AG04449 (cell line): ENCODE measurements at regions not wholly inside any gene's neighbourhood (a gene's known extent, or its start where the extent isn't known, plus 50 kb on each side); places are given as distances from the start of the nearest gene placed in this dataset.

ENCODE experiments used
- CTCF ChIA-PET: fragments of 350-600 bp; formaldehyde crosslinking; extraction: SDS; loops from one replicate; lab custom pipeline; 2021; ENCODE audit warnings: antibody characterized with exemption; lab: Yijun Ruan, JAX
- POLR2A ChIA-PET: fragments of 400-600, 350-600 bp; formaldehyde crosslinking; extraction: SDS; loops from one replicate; lab custom pipeline; 2020; ENCODE audit warnings: antibody characterized with exemption, inconsistent platforms; lab: Yijun Ruan, JAX
- DNase-seq: peaks from one replicate; pipeline ENCODE4 v3.0.0-alpha.2; 2010; ENCODE audit warnings: low read depth, low spot score
- H3K4me3 ChIP-seq: 2 replicates; pipeline ENCODE4 v1.5.1; 2011; ENCODE audit warnings: low read depth, mild to moderate bottlenecking, control low read depth, low read length
- CTCF ChIP-seq: IDR thresholded peaks from one replicate; pipeline ENCODE4 v1.5.1; 2011; ENCODE audit warnings: mild to moderate bottlenecking, moderate library complexity, low read length, control low read depth, inconsistent platforms; ENCODE audit not compliant: insufficient read depth; ENCODE audit errors: missing control alignments

- DNase-seq = no peak
- POLR2A ChIA-PET = no interaction called here
- TF ChIP-seq CTCF = no peak
- H3K4me3 ChIP-seq = no peak overlapping the region
- CTCF ChIA-PET = interaction anchor here (1.1 to 7.3 kb wide), 7 partner anchors 12 to 280 kb away, joined by 3 to 70 read pairs (median 7); no protein-coding TSS in a partner anchor
These were observed 130.6 kb downstream of the MRPS6 start for GRCh38 chr21:34203851-34204420.

GRCh38 chr21:34204481-34205439, 131.4 kb downstream of the MRPS6 start:
- no peak for DNase-seq
- no peak overlapping the region for H3K4me3 ChIP-seq
- CTCF ChIA-PET = interaction anchor here (1.6 to 7.3 kb wide), 4 partner anchors 11 to 281 kb away, joined by 3 to 70 read pairs (median 10); no protein-coding TSS in a partner anchor
- no peak for TF ChIP-seq CTCF
- POLR2A ChIA-PET = no interaction called here

- CTCF ChIA-PET = interaction anchor here (1.1 to 7.3 kb wide), 2 partner anchors 9 to 282 kb away, joined by 4 to 70 read pairs; no protein-coding TSS in a partner anchor
- no peak for DNase-seq
- POLR2A ChIA-PET = no interaction called here
- no peak for TF ChIP-seq CTCF
- H3K4me3 ChIP-seq = no peak overlapping the region
These were observed 132.6 kb downstream of the MRPS6 start for GRCh38 chr21:34205811-34206571.

- H3K4me3 ChIP-seq = no peak overlapping the region
- DNase-seq = no peak
- no peak for TF ChIP-seq CTCF
- ChIA-PET CTCF (interaction anchor here (0.7 to 3.8 kb wide), 2 partner anchors 8 to 12 kb away, joined by 3 to 20 read pairs; no protein-coding TSS in a partner anchor), POLR2A (no interaction called here)
These were observed 140.6 kb downstream of the MRPS6 start for GRCh38 chr21:34213959-34214358.

GRCh38 chr21:34215501-34215900, 142.1 kb downstream of the MRPS6 start:
- no peak overlapping the region for H3K4me3 ChIP-seq
- POLR2A ChIA-PET = no interaction called here

More at GRCh38 chr21:34215501-34215900, 142.1 kb downstream of the MRPS6 start:
- no peak for TF ChIP-seq CTCF
- no peak for DNase-seq
- CTCF ChIA-PET = interaction anchor here (1.7 to 2.8 kb wide), 2 partner anchors 13 to 291 kb away, joined by 6 to 14 read pairs; no protein-coding TSS in a partner anchor
